ENCODE measurements at regions not wholly inside any gene's neighbourhood (a gene's known extent, or its start where the extent isn't known, plus 50 kb on each side); places are given as distances from the start of the nearest gene placed in this dataset.

DNA sequence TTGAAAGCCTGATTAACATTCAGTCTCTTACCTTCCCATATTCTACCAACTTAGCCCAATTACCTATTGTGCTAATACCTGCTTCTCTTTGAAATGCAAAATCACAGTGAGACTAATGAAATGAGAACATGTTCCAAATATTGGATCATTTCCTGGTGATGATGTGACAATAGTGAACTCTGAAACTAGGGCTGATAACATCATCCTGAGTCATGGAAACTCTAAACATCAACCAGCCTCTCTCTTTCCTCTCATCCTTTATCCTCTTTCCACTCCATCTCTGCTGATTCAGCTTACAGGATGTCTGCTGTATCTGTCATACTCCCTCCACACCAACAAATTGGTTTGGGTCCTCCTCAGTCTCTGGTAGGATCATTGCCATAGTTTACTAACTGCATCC lies 98.8 kb upstream of the NCKAP5 start:
- peak; percentile 26 for DNase-seq (ENCODE audit: low spot score)

DNA sequence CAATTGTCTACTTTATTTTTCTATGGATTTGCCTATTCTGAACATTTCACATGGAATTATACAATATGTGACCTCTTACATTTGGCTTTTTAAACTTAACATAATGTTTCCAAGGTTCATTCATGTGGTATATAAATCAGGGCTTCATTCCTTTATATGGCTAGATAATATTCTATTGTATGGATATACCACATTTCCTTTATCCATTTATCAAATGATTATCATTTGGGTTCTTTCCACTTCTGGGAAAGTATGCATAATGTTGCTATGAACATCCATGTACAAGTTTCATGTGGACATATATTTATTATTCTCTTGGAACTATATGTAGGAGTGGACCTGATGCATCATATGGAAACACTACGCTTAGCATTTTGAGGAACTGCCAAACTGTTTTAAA lies 99.7 kb upstream of the NCKAP5 start:
- no peak for DNase-seq (ENCODE audit: low spot score)

DNA sequence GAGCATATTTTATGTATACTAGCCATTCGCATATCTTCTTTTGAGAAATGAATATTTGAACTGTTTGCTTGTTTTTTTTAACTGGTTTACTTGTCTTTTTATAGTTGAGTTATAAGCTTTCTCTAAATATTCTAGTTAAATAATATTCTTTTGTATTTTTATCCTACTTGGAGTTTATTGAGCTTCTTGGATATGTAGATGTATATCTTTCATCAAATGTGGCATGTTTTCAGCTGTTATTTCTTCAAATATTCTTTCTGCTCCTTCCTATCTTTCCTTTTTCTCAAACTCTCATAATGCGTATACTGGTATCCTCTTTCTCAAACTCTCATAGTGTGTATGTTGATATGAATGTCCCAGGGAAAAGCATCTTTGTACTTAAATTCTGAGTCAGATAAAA lies 100.3 kb upstream of the NCKAP5 start:
- DNase-seq (ENCODE audit: low spot score): no peak

DNA sequence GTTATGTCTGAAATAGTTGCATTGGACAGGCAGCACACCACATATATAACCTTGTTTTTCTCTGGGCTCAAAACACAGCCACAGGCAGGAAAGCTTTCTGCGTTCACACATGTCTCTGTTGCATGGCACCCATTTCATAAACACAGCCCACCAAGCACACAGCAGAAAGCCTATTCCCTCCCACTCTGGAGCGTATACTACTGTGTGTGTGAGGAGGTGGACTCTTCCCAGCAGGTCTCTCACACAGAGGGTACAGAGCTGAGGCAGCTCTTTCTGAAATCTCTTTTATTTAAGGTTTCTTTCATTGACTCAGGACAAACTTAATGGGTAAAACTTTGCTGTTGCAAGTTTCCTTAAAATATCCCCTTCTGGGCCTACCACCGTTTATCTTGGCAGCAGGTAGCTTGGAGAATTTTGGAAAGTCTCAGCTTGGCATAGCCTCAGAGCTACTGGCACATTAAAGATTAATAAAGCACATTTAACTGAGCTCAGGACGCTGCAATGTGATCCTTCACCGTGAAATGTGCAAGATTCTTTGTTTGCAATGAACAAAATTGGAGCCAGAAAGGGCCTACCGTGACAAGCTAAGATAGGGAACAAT lies 105.1 kb upstream of the NCKAP5 start:
- no peak for DNase-seq (ENCODE audit: low spot score)

DNA sequence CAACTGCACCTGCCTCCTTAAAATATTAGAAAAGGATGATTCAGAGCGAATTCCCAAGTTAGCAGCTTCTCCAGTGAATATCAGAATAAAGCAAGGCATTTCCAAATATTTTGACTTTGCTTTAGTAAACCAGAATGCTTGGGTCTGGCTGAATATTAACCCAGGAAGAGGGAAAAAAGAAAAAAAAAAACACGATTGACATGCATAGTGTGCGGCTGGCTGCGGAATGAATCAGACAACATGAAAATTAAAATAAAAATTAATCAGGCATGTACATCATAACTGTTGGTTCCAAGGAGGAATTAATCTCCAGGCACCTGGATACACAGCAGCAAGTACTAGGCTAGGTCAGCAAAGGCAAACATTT lies 105.8 kb upstream of the NCKAP5 start:
- no peak for DNase-seq (ENCODE audit: low spot score)

DNA sequence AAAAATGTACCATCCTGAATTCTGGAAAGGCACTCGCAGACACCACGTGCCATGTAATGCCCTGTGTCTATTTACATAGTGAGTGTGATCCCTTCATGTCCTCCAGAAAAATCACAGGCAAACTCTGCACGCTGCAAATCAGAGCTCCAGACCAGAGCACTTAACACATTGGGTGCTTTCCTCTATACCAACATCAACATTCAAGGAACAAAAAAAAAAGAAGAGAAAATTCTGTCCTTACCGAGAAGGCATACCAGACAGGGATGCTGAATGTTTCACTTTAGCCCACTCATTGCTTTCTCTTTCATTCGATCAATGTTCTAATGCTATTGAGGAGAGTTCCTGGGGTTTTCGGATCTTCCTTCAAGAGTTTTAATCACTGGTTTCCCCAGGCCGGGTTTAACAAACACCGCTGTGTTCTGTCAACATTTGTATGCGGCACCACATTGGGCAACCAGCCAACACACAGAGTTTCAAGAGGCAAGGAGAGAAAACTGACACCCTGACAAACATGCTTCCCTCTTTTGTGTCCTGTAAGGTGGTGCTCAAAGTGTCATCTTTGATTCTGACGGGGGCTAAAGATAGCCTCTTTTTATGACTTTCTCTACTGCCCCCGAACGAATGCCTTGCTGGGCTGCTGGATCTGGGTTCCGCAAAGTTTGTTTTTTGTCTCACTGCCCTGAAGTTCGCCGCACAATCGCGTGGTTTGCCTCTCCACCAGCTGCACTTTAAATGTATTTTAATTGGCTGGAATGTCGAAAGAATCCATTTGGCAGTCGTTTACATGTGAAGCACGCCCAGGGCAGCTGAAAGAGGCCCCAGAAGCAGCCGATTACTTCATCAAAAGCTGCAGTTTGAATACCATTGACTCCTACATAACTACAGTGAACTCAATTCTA lies 106.4 kb upstream of the NCKAP5 start:
- no peak for DNase-seq (ENCODE audit: low spot score)

DNA sequence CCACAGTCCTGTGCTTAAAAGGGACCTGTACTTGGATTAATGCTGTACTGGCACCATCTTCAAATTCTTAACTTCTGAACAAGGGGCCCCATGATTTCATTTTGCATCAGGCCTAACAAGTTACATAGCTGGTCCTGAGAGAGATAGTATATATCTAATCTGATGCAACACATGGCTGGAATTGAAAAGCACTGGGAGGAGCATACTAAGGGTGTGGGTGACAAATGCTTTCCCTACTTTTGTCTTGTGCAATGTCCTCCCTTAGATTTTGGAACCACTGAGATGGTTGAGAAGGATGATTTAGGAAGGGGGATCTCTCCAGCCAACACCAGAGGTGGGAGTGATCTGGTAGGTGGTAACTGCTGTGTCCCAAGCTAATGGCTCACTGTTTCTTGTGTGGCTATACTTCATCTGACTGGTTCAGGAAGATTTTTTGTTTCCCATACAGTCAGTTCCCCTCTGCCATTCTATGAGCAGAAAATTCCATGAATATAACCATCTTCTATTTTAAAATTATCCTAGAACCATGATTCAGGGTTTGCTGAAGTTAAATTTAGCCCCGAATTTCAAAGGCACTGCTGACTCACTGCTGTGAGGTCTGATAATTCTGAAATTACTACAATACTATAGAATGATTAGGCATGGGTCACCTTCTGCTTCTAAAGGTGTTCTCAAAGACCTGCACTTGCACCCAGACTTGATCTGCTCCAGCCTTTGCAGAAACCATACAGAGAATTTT lies 108.3 kb upstream of the NCKAP5 start:
- no peak for DNase-seq (ENCODE audit: low spot score)

DNA sequence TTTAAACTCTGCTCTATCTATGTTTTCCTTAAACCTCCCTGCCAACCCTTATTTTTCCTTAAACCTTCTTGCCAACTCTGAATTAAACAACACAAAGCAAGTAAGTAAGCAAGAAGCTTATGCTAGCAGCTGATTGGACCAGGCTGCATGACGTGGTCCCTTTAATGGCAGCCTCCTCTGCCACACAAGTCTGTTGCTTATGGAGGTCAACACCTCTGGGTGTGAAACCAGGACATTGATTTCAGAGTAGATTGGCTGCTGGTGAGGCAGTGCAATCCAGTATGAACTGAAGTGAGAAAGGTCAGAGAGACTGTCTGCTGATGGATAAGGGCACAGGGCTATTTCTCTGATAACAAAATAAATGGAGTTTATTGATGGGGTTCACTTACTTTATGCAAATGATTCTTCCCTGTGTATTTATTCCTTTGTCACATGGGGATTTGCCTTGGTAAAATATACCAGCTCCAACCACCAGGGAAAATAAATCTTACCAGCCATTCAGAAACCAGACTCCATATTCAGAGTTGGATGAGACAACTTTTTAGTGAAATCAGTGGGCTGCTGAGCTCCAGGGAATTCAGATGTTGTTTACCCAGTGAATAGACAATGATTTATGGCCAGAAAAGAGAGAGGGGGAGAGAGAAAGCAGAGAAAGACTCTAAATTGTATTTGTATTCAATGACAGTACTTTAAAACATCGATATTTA lies 112.2 kb upstream of the NCKAP5 start:
- no peak for DNase-seq (ENCODE audit: low spot score)

DNA sequence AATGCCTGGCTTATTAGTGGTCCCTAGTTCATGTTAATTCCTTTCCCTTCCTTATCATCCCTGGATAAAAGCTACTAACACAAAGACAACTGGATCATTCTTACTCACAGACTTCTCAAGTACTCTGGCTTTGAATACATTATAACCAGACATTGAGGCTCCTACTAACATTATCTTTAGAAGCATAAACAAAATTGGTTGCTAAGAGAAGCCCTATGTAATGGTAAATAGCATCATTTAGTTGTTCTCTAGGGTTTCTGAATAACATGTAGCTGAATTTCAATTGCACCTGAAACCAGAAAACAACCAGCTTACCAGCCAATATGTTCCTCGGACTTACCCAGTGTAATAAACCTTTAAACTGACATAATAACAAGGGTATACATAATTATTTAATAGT lies 114.1 kb upstream of the NCKAP5 start:
- no peak for DNase-seq (ENCODE audit: low spot score)

DNA sequence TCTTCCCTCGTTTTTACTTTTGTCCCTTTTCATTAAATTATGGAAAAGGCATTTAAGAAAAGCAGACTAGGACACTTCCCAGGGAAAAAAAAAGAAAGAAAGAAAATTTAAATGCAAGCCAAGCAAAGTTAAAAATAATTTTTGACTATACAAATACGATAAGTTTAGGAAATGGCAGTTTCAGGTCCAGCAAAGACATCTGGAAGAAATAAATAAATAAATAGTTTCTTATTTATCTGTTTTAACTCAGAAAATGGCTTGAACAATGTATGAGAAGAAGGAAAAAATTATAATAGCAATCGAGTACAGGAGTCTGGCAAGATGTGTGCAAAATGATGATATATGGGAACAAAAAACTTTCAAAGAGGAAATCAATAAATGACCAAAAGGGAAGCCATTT lies 114.6 kb upstream of the NCKAP5 start:
- DNase-seq (ENCODE audit: low spot score): no peak

DNA sequence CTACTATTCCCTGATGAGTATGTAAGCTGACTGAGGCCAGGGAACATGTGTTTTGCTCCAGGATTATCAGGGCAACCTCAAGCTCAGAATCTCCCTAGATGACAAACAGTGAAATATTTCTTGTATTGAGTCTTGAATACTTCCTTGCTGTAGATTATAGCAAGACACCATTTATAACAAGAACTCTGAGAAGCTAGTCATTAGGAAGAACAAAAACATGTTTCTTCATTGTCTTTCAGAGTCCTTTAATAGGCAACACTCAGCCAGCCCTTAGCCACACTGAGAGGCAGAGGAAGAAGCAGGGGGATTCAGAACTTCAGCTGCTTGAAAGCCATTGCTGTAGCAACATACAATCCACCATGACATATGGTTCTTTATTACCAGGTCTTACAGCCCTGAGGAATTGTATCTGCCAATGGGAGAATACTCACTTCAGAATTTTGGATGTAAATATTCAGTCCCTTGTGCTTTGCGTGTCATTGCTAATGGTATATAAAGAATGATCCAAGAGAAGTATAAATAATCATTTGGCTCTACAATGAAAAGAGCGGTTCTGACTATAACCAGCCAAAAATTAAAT lies 117.5 kb upstream of the NCKAP5 start:
- no peak for DNase-seq (ENCODE audit: low spot score)

DNA sequence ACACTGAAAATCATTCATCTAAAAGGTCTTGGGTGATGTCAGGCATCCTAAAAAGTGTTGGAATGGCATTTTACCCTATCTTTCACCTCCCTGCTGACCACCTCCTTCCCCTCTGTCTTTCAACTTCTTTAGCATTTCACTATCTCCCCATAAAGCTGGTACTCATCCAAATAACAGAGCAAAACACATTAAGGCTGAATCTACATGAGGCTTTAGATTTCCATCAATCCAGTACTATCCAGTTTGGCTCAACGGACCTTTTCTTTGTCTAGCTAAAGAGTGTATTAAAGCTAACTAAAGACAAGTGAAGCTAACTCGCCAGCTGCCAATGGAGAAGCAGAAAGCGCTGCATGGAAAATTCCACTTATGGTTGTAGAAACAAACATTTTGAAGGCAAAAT lies 122.5 kb upstream of the NCKAP5 start:
- DNase-seq (ENCODE audit: low spot score): no peak

DNA sequence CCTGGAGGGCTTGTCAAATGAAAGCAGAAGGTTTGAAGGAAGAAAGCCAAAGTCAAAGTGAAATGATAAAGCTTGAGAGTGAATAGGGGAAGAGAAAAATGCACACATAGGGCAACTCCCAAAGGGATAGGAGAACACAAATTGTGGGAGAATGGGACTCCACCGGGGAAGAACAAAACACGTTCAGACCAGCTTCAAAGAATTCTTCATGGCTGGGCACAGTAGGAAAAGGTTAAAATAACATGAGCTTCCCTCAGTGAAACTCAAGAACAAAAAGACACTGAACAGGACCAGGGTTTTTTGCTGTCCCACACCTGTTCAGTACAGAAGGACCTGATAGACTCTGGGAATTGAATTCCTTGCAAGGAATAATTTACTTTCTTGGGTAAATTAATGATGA lies 123.1 kb upstream of the NCKAP5 start:
- DNase-seq (ENCODE audit: low spot score): no peak

DNA sequence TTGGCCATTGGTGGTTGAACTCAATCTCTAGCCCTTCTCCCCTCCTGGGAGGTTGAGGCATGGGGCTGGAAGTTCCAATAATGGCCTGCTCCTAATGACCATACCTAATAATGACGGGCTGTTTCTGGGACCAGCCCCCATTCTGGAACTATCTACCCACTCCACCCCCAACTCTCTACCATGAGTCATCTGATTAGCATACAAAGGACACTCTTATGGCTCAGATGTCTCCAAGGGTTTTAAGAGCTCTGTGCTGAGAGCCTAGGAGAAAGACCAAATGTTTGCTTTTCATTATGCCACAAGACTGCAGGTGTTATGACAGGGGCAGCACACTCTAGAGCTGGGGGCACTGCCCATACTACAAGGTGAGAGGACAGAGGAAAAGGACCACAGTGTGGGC lies 137.0 kb upstream of the NCKAP5 start:
- DNase-seq (ENCODE audit: low spot score): no peak

DNA sequence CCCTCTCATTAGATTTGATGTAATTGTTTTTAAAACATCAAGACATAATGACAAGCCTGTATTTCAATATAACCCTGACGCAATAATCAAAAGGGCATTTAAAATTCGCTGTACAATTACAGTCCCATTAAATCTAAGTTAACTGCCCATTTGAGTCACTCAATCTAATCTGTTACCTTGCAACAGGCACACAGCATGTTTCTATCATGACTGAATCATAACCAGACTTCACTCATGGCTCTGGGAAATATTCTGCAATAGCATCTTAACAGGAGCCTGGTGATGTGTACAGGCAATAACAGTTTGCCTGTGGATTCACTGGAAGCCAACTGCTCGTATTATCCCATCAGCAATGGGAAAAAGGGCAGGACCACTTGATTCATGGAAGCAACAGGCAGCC lies 142.3 kb upstream of the NCKAP5 start:
- no peak for DNase-seq (ENCODE audit: low spot score)

DNA sequence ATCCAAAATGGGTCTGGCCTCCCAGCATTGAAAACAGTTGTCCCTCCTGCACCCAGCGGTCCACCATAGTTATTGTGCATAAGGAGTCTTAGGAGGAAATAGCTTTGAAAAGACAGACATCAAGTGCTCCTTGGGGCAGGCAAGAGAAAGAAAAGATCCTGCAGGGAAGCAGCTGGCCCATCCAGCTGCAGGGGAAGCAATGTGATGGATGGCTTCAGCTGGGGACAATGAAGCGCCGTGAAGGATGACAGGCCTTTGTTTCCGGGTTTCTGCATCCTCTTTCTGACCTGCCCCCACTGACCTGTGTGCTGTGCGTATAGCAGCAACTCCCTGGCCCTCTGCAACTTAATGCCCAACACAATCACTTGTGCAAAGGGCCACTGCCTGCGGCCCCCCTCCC lies 142.9 kb upstream of the NCKAP5 start:
- DNase-seq (ENCODE audit: low spot score): no peak

DNA sequence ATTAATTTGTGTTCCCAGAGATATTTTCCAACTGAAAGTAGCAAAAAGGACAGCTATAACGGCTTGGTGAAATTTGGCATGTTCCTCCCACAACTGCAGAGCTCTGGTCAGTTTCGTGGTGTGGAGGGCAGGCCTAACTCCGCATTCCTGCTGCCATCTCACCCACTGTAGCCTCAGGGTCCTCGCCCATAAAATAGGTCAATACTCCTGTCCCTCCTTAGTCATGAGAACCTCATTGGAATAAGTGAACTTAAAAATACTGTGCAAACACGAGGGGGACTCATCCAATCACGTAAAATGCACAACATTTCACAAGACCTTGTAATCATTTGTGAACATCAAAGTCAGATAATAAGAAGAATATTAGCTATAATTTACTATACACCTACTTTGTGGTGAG lies 143.5 kb upstream of the NCKAP5 start:
- no peak for DNase-seq (ENCODE audit: low spot score)

DNA sequence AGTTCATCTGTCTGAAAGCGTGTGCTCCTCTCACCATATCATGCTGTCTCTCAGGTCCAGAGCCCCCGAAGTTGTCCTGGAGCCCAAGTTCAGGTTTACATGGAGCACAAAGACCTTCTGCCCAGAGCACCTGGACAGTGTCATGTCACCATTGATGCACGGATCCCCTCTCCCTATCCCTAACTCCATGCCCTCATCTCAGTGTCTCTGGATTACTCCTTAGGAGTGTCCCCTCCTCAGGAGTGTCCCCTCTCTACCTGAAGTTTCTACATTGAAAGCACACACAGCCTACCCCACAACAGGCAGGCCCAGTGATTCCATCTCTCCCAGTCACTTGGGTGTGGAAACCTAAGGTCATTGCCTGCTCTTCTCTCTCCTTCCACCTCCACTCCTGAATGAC lies 144.1 kb upstream of the NCKAP5 start:
- no peak for DNase-seq (ENCODE audit: low spot score)

DNA sequence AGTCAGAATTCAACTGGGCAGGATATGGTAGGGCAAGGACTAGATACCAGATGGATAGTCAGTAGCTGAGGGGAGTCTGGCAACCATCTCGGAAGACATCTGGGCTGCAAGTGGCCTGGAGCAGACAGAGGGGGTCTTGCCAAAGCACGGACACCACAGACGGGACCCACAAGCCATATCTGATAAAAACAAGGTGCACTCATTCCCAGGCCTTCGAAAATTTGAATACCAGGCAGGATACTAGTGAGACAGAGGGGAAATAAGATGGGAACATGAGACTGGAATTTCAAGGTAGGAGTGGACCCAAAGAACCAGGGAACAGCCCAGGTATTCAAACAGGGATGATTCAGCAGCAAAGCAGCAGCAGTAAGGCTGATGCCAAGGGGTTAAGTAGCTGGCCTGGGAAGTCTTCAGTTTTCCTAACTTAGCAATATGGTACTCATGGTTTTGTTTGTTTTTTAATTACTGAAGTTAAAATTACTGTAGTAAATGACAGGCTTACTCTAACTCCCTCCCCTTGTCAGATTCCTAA lies 144.9 kb upstream of the NCKAP5 start:
- DNase-seq (ENCODE audit: low spot score): no peak

DNA sequence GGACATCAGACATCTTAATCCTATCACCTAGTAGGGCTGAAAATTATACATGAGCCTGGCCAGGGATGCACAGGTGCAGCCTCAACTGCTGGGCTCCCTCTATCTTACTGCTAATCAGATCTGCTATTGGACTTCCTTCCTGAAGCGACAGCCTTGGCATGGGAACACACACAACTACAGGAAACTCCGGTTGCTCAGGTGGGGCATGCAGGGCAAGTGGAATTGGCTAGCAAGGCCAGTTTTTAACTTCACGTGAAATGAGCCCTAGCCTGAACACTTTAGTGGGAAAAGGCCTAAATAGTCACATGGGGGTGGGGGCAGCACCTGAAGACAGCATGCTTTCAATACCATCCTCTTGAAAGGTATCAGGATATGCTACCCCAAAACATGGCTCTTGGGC lies 147.9 kb upstream of the NCKAP5 start:
- no peak for DNase-seq (ENCODE audit: low spot score)

DNA sequence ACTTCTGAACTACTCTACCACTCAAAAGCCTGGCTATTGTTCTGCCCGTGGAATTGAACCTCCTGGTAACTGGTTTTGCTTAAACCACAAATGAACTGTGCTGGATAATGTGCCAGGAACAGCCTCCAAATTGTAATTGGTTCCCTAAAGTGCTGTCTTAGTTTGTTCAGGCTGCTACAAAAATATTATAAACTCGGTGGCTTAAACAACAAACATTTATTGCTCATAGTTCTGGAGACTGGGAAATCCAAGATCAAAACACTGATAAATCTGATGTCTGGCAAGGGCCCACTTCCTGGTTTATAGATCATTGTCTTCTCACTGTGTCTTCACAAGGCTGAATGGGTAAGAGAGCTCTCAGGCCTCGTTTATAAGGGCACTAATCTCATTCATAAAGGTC lies 149.2 kb upstream of the NCKAP5 start:
- no peak for DNase-seq (ENCODE audit: low spot score)

DNA sequence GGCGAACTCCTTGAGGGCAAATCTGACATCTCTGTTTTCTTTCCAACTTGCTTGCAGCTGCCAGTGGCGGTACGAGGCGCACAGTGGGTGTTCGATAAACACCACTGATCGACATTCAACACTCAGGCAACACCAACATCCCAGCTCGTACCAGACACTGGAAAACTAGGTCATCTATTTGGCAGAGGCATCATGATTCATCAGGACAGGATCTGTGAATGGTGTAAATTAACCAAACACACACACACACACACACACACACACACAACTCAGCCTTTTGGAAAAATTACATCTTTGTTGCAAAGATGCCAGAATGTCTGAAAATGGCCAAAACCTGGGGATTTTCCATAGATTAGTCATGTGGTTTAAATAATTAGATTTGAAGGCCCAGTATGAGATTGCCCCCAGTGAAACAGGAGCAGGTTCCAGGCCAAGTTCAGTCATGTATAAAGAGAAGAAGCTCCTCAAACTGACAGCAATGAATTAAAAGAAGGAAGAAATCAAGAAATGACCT lies 150.5 kb upstream of the NCKAP5 start:
- no peak for DNase-seq (ENCODE audit: low spot score)
